Epithelial cell of esophagus (primary cell): ENCODE measurements at regions not wholly inside any gene's neighbourhood (a gene's known extent, or its start where the extent isn't known, plus 50 kb on each side); places are given as distances from the start of the nearest gene placed in this dataset.

Source experiments
- DNase-seq: peaks from one replicate; pipeline ENCODE4 v3.0.0; 2010; ENCODE audit warnings: low read depth
- H3K4me3 ChIP-seq: 2 replicates; pipeline ENCODE4 v1.5.1; 2011; ENCODE audit warnings: mild to moderate bottlenecking, low read length, control low read depth
- TF ChIP-seq, protein P1 (sequence below): IDR thresholded peaks from 2 replicates; pipeline ENCODE4 v1.5.1; 2011; ENCODE audit warnings: low read depth, mild to moderate bottlenecking, low read length, control low read depth, inconsistent platforms; ENCODE audit not compliant: insufficient read depth; ENCODE audit errors: missing control alignments

DNA sequence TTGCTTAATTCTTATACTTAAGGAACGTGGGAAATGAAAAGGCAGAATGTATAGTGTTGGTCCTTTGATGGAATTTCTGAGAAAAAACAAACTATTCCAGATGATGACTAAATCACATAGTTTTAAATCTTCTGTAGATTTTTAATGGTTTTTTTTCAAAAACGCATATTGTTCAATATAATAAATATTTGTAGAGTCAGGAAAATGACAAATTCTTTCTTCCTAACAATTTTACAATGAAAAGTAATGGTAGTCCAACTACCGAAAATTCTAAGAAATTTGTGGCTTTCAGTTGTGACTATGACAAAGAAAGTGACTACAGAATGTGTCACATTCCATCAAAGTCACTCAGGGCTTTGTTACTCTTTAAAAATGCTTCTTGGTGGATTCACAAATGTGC lies 164.8 kb upstream of the PITX2 start:
- H3K4me3 ChIP-seq: no peak overlapping the region
- TF ChIP-seq, protein P1, sequence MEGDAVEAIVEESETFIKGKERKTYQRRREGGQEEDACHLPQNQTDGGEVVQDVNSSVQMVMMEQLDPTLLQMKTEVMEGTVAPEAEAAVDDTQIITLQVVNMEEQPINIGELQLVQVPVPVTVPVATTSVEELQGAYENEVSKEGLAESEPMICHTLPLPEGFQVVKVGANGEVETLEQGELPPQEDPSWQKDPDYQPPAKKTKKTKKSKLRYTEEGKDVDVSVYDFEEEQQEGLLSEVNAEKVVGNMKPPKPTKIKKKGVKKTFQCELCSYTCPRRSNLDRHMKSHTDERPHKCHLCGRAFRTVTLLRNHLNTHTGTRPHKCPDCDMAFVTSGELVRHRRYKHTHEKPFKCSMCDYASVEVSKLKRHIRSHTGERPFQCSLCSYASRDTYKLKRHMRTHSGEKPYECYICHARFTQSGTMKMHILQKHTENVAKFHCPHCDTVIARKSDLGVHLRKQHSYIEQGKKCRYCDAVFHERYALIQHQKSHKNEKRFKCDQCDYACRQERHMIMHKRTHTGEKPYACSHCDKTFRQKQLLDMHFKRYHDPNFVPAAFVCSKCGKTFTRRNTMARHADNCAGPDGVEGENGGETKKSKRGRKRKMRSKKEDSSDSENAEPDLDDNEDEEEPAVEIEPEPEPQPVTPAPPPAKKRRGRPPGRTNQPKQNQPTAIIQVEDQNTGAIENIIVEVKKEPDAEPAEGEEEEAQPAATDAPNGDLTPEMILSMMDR: no peak
- DNase-seq: no peak

DNA sequence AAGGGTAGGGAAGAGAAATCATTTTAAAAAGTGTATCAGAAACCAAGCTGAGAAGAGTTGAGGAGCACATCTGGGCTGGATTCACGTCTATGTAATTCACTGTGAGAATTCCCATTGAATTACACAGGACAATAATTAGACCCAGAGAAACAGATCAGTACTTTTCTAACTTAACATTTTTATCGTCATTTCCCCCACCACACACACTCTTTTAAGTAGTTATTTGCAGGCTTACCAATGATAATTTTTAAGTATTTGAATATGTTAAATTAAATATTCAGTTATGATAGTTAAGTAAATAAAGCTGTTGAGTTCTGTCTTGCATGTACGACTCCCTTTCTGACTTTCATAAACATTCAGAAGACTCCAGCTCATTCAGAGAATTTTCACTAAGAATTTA lies 165.4 kb upstream of the PITX2 start:
- H3K4me3 ChIP-seq: no peak overlapping the region

DNA sequence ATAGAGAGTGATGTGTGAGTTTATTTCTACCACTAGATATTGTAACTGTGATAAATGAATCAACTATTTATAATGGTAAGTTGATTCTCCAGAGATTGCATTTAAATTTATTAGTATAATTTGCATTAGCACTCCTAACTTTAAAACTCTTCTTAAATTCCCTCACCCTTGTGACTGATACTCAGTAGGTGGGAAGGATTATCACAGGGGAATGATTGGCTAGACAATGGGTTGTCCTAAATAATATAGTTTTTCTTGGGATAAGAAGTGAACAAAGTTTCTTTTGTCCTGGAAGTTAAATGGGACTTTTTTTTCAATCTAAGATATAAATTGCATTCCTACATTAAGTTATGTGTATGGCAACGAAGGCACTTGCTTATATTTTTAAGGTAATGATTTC lies 169.2 kb upstream of the PITX2 start:
- no peak for DNase-seq

More for the DNA sequence above, 165.4 kb upstream of the PITX2 start:
- TF ChIP-seq, protein P1: no peak
- no peak for DNase-seq

DNA sequence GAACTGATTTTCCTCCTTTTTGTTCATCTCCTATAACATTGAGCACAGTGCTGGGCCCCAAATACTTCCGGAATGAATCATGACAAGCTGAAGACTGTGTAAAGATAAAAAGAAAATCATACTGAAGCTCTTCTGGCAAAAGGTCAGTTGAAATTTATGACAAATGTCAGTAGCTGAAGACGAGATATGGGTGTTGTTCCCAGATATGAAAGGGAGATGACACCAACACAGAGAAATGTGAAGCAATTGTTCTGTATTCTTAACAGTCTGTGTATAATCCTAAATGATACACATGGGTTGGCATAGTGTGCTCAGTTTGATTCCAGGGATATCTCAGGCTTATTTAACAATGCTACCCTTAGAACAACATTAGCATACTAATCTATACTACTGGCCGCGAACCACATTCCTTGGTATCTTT lies 170.5 kb upstream of the PITX2 start:
- TF ChIP-seq, protein P1: no peak
- DNase-seq: no peak

More for the DNA sequence above, 169.2 kb upstream of the PITX2 start:
- TF ChIP-seq, protein P1: no peak
- H3K4me3 ChIP-seq: no peak overlapping the region

DNA sequence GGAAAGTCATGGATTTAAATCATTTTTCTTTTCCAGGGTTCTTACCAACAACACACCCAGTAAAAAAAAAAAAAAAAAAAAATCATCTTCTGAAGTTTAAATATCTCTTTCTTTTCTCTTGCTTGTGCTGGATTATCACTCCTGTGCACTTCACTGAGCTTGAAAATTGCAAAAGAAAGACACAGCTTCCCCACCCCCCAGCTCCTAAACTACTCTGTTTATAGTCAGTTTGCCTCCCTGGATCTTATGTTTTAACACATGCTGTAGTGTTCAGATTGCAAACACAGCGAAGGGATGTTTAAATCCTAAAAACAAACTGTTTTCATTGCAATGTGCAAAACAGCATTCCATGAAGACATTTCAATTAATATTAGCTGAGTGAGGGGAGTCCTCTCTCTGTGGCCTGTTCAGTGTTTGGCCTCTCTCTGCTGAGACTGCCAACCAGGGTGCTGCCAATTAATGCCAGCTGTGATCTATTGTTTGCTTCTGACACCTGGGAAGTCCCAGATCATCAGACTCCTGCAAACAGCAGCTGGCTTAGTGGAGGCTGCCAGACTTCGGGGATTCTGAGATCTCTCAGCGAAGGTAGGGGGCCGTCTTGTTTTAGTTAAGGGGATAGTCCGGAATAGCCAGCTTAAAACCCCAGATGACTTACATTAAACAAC lies 171.1 kb upstream of the PITX2 start:
- DNase-seq: no peak
- TF ChIP-seq, protein P1: no peak
- H3K4me3 ChIP-seq: no peak overlapping the region

More for the DNA sequence above, 170.5 kb upstream of the PITX2 start:
- H3K4me3 ChIP-seq: no peak overlapping the region

DNA sequence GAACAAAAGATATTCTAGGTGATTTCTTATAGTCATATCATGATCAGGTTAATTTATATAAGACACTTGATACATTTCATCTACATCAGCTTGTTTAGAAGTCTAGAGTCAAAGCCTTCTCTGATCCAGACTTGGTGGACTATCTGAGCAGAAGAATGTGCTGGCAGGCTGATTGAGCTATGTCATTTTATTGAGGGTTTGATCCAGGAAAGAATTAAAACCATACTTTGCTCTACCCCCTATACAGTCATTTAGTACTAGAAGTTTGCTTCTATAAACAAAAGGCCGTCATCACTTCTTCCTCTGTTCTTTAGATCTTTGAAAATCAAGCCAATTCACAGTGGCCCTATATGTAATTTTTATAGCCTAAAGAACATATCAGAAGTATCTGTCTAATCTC lies 173.1 kb upstream of the PITX2 start:
- DNase-seq: no peak

DNA sequence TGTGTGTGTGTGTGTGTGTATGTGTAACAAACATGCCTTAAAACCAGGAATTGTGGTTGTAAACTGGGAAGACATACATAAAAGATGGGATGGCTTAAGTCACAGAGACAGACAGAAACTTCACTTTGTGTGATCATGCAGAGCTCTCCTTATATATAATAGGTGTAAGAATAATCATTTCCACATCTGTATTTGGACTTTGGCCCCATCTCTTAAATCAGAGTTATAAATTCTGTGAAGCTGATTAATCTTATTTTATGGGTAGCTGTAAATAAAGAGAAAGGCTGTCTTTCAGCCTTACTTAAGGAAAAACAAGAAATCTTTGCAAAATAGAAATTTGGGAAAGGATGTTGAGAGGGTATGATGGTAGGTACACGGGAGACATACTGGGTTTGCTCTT lies 174.6 kb upstream of the PITX2 start:
- TF ChIP-seq, protein P1: no peak
- DNase-seq: no peak
- no peak overlapping the region for H3K4me3 ChIP-seq

More for the DNA sequence above, 173.1 kb upstream of the PITX2 start:
- no peak overlapping the region for H3K4me3 ChIP-seq
- TF ChIP-seq, protein P1: no peak
